ENCODE measurements at regions not wholly inside any gene's neighbourhood (a gene's known extent, or its start where the extent isn't known, plus 50 kb on each side); places are given as distances from the start of the nearest gene placed in this dataset.

DNA sequence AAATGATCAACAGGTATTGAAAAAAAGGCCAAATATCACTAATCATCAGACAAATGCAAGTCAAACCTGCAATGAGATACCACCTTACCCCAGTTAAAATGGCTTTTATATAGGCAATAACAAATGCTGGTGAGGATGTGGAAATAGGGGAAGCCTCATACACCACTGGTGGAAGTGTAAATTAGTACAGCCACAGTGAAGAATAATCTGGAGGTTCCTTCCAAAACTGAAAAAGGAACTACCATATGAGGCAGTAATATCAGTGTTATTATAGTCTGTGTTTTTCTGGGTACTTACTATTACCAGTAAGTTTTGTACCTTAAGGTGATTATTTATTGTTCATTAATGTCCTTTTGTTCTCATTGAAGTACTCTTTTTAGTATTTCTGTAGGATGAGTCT, 201.3 kb downstream of the MRPL39 start:
- ATAC-seq (ENCODE audit: low read depth) (no peak), DNase-seq (ENCODE audit: low spot score) (no peak)

DNA sequence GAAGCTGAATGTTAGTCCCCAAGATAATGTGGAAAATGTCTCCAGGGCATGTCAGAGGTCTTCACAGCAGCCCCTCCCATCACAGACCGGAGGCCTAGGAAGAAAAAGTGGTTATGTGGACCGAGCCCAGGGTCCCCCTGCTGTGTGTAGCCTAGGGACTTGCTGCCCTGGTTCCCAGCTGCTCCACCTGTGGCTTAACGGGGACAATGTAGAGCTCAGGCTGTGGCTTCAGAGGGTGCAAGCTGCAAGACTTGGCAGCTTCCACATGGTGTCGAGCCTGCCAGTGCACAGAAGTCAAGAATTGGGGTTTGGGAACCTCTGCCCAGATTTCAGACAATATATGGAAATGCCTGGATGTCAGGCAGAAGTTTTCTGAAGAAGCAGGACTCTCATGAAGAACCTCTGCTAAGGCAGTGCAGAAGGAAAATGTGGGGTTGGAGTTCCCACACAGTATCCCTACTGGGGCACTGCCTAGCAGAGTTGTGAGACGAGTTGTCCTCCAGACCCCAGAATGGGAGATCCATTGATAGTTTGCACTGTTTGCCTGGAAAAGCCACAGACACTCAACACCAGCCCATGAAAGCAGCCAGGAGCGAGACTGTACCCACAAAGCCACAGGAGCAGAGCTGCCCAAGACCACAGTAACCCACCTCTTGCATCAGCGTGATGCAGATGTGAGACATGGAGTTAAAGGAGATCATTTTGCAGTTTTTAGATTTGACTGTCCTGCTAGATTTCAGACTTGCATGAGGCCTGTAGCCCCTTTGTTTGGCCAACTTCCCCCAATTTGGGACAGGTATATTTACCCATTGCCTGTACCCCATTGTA, 204.9 kb downstream of the MRPL39 start:
- no peaks in the 10 kb centered on the region for H3K36me3 ChIP-seq (ENCODE audit: low read depth)
- ATAC-seq (ENCODE audit: low read depth) (no peak), DNase-seq (ENCODE audit: low spot score) (no peak)
- H3K27ac ChIP-seq (ENCODE audit: poor library complexity, severe bottlenecking), result no peak overlapping the region
- no peaks in the 10 kb centered on the region for H3K9me3 ChIP-seq (ENCODE audit: severe bottlenecking)
- TF ChIP-seq, protein P1, sequence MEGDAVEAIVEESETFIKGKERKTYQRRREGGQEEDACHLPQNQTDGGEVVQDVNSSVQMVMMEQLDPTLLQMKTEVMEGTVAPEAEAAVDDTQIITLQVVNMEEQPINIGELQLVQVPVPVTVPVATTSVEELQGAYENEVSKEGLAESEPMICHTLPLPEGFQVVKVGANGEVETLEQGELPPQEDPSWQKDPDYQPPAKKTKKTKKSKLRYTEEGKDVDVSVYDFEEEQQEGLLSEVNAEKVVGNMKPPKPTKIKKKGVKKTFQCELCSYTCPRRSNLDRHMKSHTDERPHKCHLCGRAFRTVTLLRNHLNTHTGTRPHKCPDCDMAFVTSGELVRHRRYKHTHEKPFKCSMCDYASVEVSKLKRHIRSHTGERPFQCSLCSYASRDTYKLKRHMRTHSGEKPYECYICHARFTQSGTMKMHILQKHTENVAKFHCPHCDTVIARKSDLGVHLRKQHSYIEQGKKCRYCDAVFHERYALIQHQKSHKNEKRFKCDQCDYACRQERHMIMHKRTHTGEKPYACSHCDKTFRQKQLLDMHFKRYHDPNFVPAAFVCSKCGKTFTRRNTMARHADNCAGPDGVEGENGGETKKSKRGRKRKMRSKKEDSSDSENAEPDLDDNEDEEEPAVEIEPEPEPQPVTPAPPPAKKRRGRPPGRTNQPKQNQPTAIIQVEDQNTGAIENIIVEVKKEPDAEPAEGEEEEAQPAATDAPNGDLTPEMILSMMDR (IDR thresholded peaks at IDR 0.05; ENCODE audit: poor library complexity, severe bottlenecking), result no peak
- no peaks in the 10 kb centered on the region for H3K27me3 ChIP-seq (ENCODE audit: insufficient read depth, poor library complexity, severe bottlenecking)
- no peak overlapping the region for H3K4me3 ChIP-seq (ENCODE audit: severe bottlenecking)
- peaks cover 5% of the 10 kb centered on the region for H3K4me1 ChIP-seq (ENCODE audit: insufficient read depth, poor library complexity, severe bottlenecking)

More for the DNA sequence above, 201.3 kb downstream of the MRPL39 start:
- Histone ChIP-seq H3K27me3 (ENCODE audit: insufficient read depth, poor library complexity, severe bottlenecking) (peaks cover 5% of the 10 kb centered on the region), H3K27ac (ENCODE audit: poor library complexity, severe bottlenecking) (no peak overlapping the region), H3K36me3 (ENCODE audit: low read depth) (no peaks in the 10 kb centered on the region), H3K4me1 (ENCODE audit: insufficient read depth, poor library complexity, severe bottlenecking) (no peaks in the 10 kb centered on the region), H3K4me3 (ENCODE audit: severe bottlenecking) (no peak overlapping the region), H3K9me3 (ENCODE audit: severe bottlenecking) (no peaks in the 10 kb centered on the region)
- TF ChIP-seq, protein P1 (IDR thresholded peaks at IDR 0.05; ENCODE audit: poor library complexity, severe bottlenecking), result no peak

DNA sequence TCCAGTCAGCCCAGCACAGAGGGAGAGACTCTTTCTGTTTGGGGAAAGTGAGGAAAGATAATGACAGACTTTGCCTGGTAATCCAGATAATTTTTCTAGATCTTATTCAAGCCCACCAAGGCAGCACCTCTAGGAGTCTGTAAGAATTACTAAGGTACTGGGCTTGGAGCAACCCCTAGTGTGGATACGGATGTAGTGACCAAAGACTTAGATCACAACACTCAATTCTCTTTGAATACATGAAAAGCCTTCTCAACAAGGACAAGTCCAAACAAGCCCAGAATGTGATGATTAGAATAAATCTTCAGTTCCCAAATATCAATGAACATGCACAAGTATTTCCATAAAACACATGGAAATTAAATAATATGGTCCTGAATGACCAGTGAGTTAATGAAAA, 206.9 kb downstream of the MRPL39 start:
- DNase-seq (ENCODE audit: low spot score), result no peak
- peaks cover 5% of the 10 kb centered on the region for H3K4me1 ChIP-seq (ENCODE audit: insufficient read depth, poor library complexity, severe bottlenecking)
- H3K4me3 ChIP-seq (ENCODE audit: severe bottlenecking), result no peak overlapping the region
- peak; percentile 40; the same call in 1 of the 3 replicates for ATAC-seq (ENCODE audit: low read depth)
- H3K36me3 ChIP-seq (ENCODE audit: low read depth), result no peaks in the 10 kb centered on the region
- H3K27me3 ChIP-seq (ENCODE audit: insufficient read depth, poor library complexity, severe bottlenecking), result no peaks in the 10 kb centered on the region
- H3K9me3 ChIP-seq (ENCODE audit: severe bottlenecking), result no peaks in the 10 kb centered on the region
- no peak overlapping the region for H3K27ac ChIP-seq (ENCODE audit: poor library complexity, severe bottlenecking)
- TF ChIP-seq, protein P1 (IDR thresholded peaks at IDR 0.05; ENCODE audit: poor library complexity, severe bottlenecking), result no peak

DNA sequence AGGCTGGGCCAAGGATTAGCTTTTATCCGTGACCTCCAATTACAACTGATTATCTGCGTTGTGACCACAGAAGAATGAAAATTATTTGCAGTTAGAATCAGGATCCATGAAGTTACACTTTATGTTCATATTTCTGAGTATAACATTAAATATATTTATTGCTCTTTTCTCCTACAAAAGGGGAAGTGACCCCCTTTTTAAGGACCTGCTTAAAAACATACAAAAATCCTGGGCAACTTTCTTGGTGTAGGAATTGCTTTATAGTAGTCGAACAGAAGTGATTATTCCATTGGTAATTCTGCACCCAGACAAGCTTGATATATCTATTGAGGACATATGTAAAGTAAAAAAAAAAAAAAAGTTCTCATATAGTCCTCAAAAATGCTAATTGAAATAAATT, 208.7 kb downstream of the MRPL39 start:
- ATAC-seq (ENCODE audit: low read depth) (no peak), DNase-seq (ENCODE audit: low spot score) (no peak)
- Histone ChIP-seq H3K27ac (ENCODE audit: poor library complexity, severe bottlenecking) (no peak overlapping the region), H3K36me3 (ENCODE audit: low read depth) (no peaks in the 10 kb centered on the region), H3K9me3 (ENCODE audit: severe bottlenecking) (no peaks in the 10 kb centered on the region), H3K4me1 (ENCODE audit: insufficient read depth, poor library complexity, severe bottlenecking) (peaks cover 5% of the 10 kb centered on the region), H3K4me3 (ENCODE audit: severe bottlenecking) (no peak overlapping the region), H3K27me3 (ENCODE audit: insufficient read depth, poor library complexity, severe bottlenecking) (no peaks in the 10 kb centered on the region)
- TF ChIP-seq, protein P1 (IDR thresholded peaks at IDR 0.05; ENCODE audit: poor library complexity, severe bottlenecking), result no peak

DNA sequence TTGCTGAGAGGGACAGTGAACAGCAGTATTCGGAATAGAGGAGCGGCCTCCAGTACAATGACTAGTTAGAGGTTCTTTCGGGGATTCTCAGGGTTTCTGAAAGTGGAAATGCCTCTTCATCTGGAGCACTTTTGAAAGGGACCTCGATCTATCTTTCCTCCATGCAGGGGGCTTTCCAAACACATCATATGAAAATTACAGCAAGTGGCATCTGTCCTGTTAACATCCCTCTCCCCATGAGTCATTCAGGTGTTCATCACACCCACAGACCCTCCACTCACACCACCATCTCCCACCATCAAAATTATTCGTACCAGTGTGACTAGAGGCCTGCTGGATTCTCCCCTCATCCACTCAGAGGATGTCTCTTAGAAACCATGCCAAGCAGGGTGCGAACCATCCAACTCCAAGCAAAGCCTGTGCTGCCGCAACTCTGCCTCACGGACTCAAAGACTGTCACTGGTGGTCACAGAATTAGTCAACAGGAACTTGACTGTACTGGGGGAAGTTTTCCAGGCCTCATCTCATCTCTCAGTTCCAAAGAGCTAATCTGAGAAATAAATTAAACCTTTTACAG, 211.1 kb downstream of the MRPL39 start:
- Histone ChIP-seq H3K4me3 (ENCODE audit: severe bottlenecking) (no peak overlapping the region), H3K36me3 (ENCODE audit: low read depth) (no peaks in the 10 kb centered on the region)
- no peak for DNase-seq (ENCODE audit: low spot score)

More for the DNA sequence above, 211.1 kb downstream of the MRPL39 start:
- Histone ChIP-seq H3K4me1 (ENCODE audit: insufficient read depth, poor library complexity, severe bottlenecking) (peaks cover 5% of the 10 kb centered on the region), H3K27ac (ENCODE audit: poor library complexity, severe bottlenecking) (no peak overlapping the region), H3K9me3 (ENCODE audit: severe bottlenecking) (no peaks in the 10 kb centered on the region), H3K27me3 (ENCODE audit: insufficient read depth, poor library complexity, severe bottlenecking) (no peaks in the 10 kb centered on the region)
- no peak for ATAC-seq (ENCODE audit: low read depth)
- TF ChIP-seq, protein P1 (IDR thresholded peaks at IDR 0.05; ENCODE audit: poor library complexity, severe bottlenecking), result no peak

Data from RWPE2 (cell line).